Activated CD4-positive, alpha-beta T cell treated with anti-CD3 and anti-CD28 coated beads, Interleukin-2, amount 10 ng/mL, durations not matched to agents 24 days and 14 days (primary cell): ENCODE measurements at regions not wholly inside any gene's neighbourhood (a gene's known extent, or its start where the extent isn't known, plus 50 kb on each side); places are given as distances from the start of the nearest gene placed in this dataset.
"Not testable (repeated sequence)": the region's sequence is repeated elsewhere in the genome, so short reads cannot be mapped to it uniquely, and the experiment has no call there.

Experiments used
- DNase-seq: peaks from one replicate; pipeline ENCODE4 v3.0.0; 2022
- H3K27ac Mint-ChIP-seq: one replicate; pipeline ENCODE4 v1.8.0; 2022; ENCODE audit warnings: mild to moderate bottlenecking, mixed read lengths
- H3K27me3 Mint-ChIP-seq: one replicate; pipeline ENCODE4 v1.8.0; 2022; ENCODE audit warnings: mixed read lengths
- H3K36me3 Mint-ChIP-seq: one replicate; pipeline ENCODE4 v1.8.0; 2022; ENCODE audit warnings: low read depth, mild to moderate bottlenecking, mixed read lengths
- H3K4me1 Mint-ChIP-seq: one replicate; pipeline ENCODE4 v1.8.0; 2021; ENCODE audit warnings: mixed read lengths
- H3K4me3 Mint-ChIP-seq: one replicate; pipeline ENCODE4 v1.8.0; 2022; ENCODE audit warnings: mild to moderate bottlenecking, moderate library complexity, mixed read lengths
- H3K9me3 Mint-ChIP-seq: one replicate; pipeline ENCODE4 v1.8.0; 2021; ENCODE audit warnings: mixed read lengths
- intact Hi-C: fragments of 100-400 bp; cut with micrococcal nuclease; formaldehyde crosslinking; loops from one replicate; pipeline ENCODE4 v1.15.1; 2023

GRCh38 chr2:212816267-212816666 lies 277.7 kb upstream of the ERBB4 start:
- Mint-ChIP-seq H3K9me3 (no peaks in the 10 kb centered on the region), H3K36me3 (no peaks in the 10 kb centered on the region), H3K27ac (no peak overlapping the region), H3K4me1 (peaks cover 3% of the 10 kb centered on the region), H3K27me3 (peaks cover 2% of the 10 kb centered on the region), H3K4me3 (no peak overlapping the region)
- intact Hi-C loops: loop anchor here (10.0 kb wide), 1 partner anchor 199 kb away; no protein-coding TSS in a partner anchor
- no peak for DNase-seq

GRCh38 chr2:212815453-212815852 lies 276.9 kb upstream of the ERBB4 start:
- Mint-ChIP-seq H3K27me3 (peaks cover 2% of the 10 kb centered on the region), H3K4me3 (no peak overlapping the region), H3K27ac (no peak overlapping the region), H3K4me1 (peaks cover 3% of the 10 kb centered on the region), H3K36me3 (no peaks in the 10 kb centered on the region), H3K9me3 (no peaks in the 10 kb centered on the region)
- intact Hi-C loops: loop anchor here (10.0 kb wide), 1 partner anchor 199 kb away; no protein-coding TSS in a partner anchor
- DNase-seq: no peak

- intact Hi-C loops: loop anchor here (10.0 kb wide), 1 partner anchor 200 kb away; no protein-coding TSS in a partner anchor
- peaks cover 3% of the 10 kb centered on the region for H3K4me1 Mint-ChIP-seq
- peaks cover 2% of the 10 kb centered on the region for H3K27me3 Mint-ChIP-seq
- no peak overlapping the region for H3K27ac Mint-ChIP-seq
- no peak for DNase-seq
- no peak overlapping the region for H3K4me3 Mint-ChIP-seq
- no peaks in the 10 kb centered on the region for H3K9me3 Mint-ChIP-seq
- no peaks in the 10 kb centered on the region for H3K36me3 Mint-ChIP-seq
These were observed 276.3 kb upstream of the ERBB4 start for GRCh38 chr2:212814941-212815340.

GRCh38 chr2:212811921-212812320 lies 273.3 kb upstream of the ERBB4 start:
- Mint-ChIP-seq H3K4me1 (peaks cover 3% of the 10 kb centered on the region), H3K27me3 (no peaks in the 10 kb centered on the region), H3K4me3 (no peak overlapping the region), H3K36me3 (no peaks in the 10 kb centered on the region), H3K27ac (no peak overlapping the region), H3K9me3 (no peaks in the 10 kb centered on the region)
- intact Hi-C loops: loop anchor here (10.0 kb wide), 1 partner anchor 203 kb away; no protein-coding TSS in a partner anchor
- DNase-seq: no peak

GRCh38 chr2:212811036-212811805 lies 272.6 kb upstream of the ERBB4 start:
- intact Hi-C loops: loop anchor here (10.0 kb wide), 1 partner anchor 204 kb away; no protein-coding TSS in a partner anchor
- H3K27ac Mint-ChIP-seq: no peak overlapping the region
- H3K36me3 Mint-ChIP-seq: no peaks in the 10 kb centered on the region
- no peaks in the 10 kb centered on the region for H3K27me3 Mint-ChIP-seq
- no peak for DNase-seq
- no peak overlapping the region for H3K4me3 Mint-ChIP-seq
- no peaks in the 10 kb centered on the region for H3K9me3 Mint-ChIP-seq
- peaks cover 3% of the 10 kb centered on the region for H3K4me1 Mint-ChIP-seq

- no peaks in the 10 kb centered on the region for H3K36me3 Mint-ChIP-seq
These were observed 259.0 kb upstream of the ERBB4 start for GRCh38 chr2:212797484-212798205.

GRCh38 chr2:212794471-212794870 lies 255.9 kb upstream of the ERBB4 start:
- intact Hi-C loops: no loop called here
- Mint-ChIP-seq H3K4me3 (no peak overlapping the region), H3K27me3 (no peaks in the 10 kb centered on the region)

More at GRCh38 chr2:212797484-212798205, 259.0 kb upstream of the ERBB4 start:
- H3K4me1 Mint-ChIP-seq: no peaks in the 10 kb centered on the region
- intact Hi-C loops: no loop called here
- DNase-seq: no peak
- no peaks in the 10 kb centered on the region for H3K9me3 Mint-ChIP-seq
- H3K27me3 Mint-ChIP-seq: no peaks in the 10 kb centered on the region
- H3K27ac Mint-ChIP-seq: no peak overlapping the region
- no peak overlapping the region for H3K4me3 Mint-ChIP-seq

GRCh38 chr2:212791569-212791968 lies 253.0 kb upstream of the ERBB4 start:
- Mint-ChIP-seq H3K27me3 (no peaks in the 10 kb centered on the region), H3K36me3 (no peaks in the 10 kb centered on the region)

More at GRCh38 chr2:212794471-212794870, 255.9 kb upstream of the ERBB4 start:
- Mint-ChIP-seq H3K9me3 (no peaks in the 10 kb centered on the region), H3K27ac (no peak overlapping the region), H3K4me1 (no peaks in the 10 kb centered on the region), H3K36me3 (no peaks in the 10 kb centered on the region)
- no peak for DNase-seq

GRCh38 chr2:212786088-212786487 lies 247.5 kb upstream of the ERBB4 start:
- H3K9me3 Mint-ChIP-seq, H3K36me3 Mint-ChIP-seq, intact Hi-C loops, H3K4me3 Mint-ChIP-seq, H3K27me3 Mint-ChIP-seq, H3K27ac Mint-ChIP-seq, DNase-seq, H3K4me1 Mint-ChIP-seq: not testable (repeated sequence)

More at GRCh38 chr2:212791569-212791968, 253.0 kb upstream of the ERBB4 start:
- Mint-ChIP-seq H3K4me3 (no peak overlapping the region), H3K4me1 (no peaks in the 10 kb centered on the region), H3K9me3 (no peaks in the 10 kb centered on the region), H3K27ac (no peak overlapping the region)
- intact Hi-C loops: no loop called here
- DNase-seq: no peak

- no peaks in the 10 kb centered on the region for H3K27me3 Mint-ChIP-seq
- peaks cover 2% of the 10 kb centered on the region for H3K4me1 Mint-ChIP-seq
- H3K27ac Mint-ChIP-seq: no peak overlapping the region
- H3K36me3 Mint-ChIP-seq: no peaks in the 10 kb centered on the region
- DNase-seq: peak; percentile 54
- H3K4me3 Mint-ChIP-seq: no peak overlapping the region
- no peaks in the 10 kb centered on the region for H3K9me3 Mint-ChIP-seq
- intact Hi-C loops: loop anchor here (1.0 to 10.0 kb wide), 2 partner anchors 92 to 376 kb away; no protein-coding TSS in a partner anchor
These were observed 238.5 kb upstream of the ERBB4 start for GRCh38 chr2:212777020-212777491.

GRCh38 chr2:212773808-212774339 lies 235.3 kb upstream of the ERBB4 start:
- no peak for DNase-seq
- Mint-ChIP-seq H3K9me3 (no peaks in the 10 kb centered on the region), H3K4me3 (no peak overlapping the region), H3K4me1 (peaks cover 2% of the 10 kb centered on the region), H3K27me3 (no peaks in the 10 kb centered on the region), H3K27ac (no peak overlapping the region), H3K36me3 (no peaks in the 10 kb centered on the region)
- intact Hi-C loops: loop anchor here (10.0 kb wide), 1 partner anchor 89 kb away; no protein-coding TSS in a partner anchor

GRCh38 chr2:212770240-212770639 lies 231.6 kb upstream of the ERBB4 start:
- intact Hi-C loops: loop anchor here (10.0 kb wide), 1 partner anchor 85 kb away; no protein-coding TSS in a partner anchor
- H3K4me1 Mint-ChIP-seq: no peaks in the 10 kb centered on the region
- no peak overlapping the region for H3K27ac Mint-ChIP-seq
- no peaks in the 10 kb centered on the region for H3K36me3 Mint-ChIP-seq
- no peak overlapping the region for H3K4me3 Mint-ChIP-seq
- H3K27me3 Mint-ChIP-seq: no peaks in the 10 kb centered on the region
- DNase-seq: no peak
- H3K9me3 Mint-ChIP-seq: no peaks in the 10 kb centered on the region

GRCh38 chr2:212766921-212767320 lies 228.3 kb upstream of the ERBB4 start:
- Mint-ChIP-seq H3K27ac (no peak overlapping the region), H3K36me3 (no peaks in the 10 kb centered on the region), H3K4me1 (no peaks in the 10 kb centered on the region), H3K27me3 (no peaks in the 10 kb centered on the region), H3K9me3 (no peaks in the 10 kb centered on the region), H3K4me3 (no peak overlapping the region)
- intact Hi-C loops: no loop called here
- no peak for DNase-seq
